ENCODE measurements at regions not wholly inside any gene's neighbourhood (a gene's known extent, or its start where the extent isn't known, plus 50 kb on each side); places are given as distances from the start of the nearest gene placed in this dataset.

DNA sequence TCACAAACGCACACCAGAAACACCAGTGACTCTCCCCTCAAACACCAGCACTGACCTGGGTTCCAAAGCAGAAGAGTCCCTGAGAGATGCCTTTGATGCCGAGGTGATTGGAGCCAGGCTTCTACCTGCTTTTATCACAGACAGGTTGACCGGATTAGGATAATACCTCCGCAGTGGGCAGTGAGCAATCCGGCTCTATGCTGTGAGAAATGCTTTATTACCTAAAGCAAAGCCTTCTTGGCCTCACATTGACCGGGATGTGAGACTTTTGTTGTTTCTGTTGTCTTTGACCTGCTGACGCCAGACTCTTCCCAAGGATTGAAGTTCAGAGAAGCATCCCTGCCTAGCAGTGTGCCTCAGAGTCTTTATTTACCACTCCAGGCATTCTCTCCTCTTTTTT, 320.3 kb upstream of the CLINT1 start:
- H3K4me3 ChIP-seq (replicated peaks in 1 of 4; ENCODE audit: control extremely low read depth in 1 of 4, insufficient read depth in 1 of 4, low read depth in 3 of 4, low read length in 4 of 4): no peak overlapping the region
- H3K4me2 ChIP-seq (ENCODE audit: extremely low read depth, insufficient read depth, low read length): no peak overlapping the region
- no peak for DNase-seq (ENCODE audit: low read depth in 2 of 2)
- H3K27ac ChIP-seq (ENCODE audit: insufficient read depth, low read length): no peak overlapping the region
- no peaks in the 10 kb centered on the region for H3K36me3 ChIP-seq (ENCODE audit: control insufficient read depth, insufficient read depth, low read length)
- H3K79me2 ChIP-seq (ENCODE audit: control insufficient read depth, insufficient read depth, low read length): no peaks in the 10 kb centered on the region
- no peaks in the 10 kb centered on the region for H4K20me1 ChIP-seq (ENCODE audit: control insufficient read depth, extremely low read depth, insufficient read depth, low read length)
- no peaks in the 10 kb centered on the region for H3K9me3 ChIP-seq (ENCODE audit: control insufficient read depth, insufficient read depth, low read depth, low read length)
- no peak for TF ChIP-seq EZH2 (IDR thresholded peaks at IDR 0.05; ENCODE audit: low read length, missing control alignments)
- TF ChIP-seq, protein P1, sequence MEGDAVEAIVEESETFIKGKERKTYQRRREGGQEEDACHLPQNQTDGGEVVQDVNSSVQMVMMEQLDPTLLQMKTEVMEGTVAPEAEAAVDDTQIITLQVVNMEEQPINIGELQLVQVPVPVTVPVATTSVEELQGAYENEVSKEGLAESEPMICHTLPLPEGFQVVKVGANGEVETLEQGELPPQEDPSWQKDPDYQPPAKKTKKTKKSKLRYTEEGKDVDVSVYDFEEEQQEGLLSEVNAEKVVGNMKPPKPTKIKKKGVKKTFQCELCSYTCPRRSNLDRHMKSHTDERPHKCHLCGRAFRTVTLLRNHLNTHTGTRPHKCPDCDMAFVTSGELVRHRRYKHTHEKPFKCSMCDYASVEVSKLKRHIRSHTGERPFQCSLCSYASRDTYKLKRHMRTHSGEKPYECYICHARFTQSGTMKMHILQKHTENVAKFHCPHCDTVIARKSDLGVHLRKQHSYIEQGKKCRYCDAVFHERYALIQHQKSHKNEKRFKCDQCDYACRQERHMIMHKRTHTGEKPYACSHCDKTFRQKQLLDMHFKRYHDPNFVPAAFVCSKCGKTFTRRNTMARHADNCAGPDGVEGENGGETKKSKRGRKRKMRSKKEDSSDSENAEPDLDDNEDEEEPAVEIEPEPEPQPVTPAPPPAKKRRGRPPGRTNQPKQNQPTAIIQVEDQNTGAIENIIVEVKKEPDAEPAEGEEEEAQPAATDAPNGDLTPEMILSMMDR (conservative IDR thresholded peaks at IDR 0.05 in 1 of 2, IDR thresholded peaks at IDR 0.05 in 1 of 2; ENCODE audit: low read depth in 1 of 2, low read length in 2 of 2): no peak
- peaks cover 2% of the 10 kb centered on the region for H3K4me1 ChIP-seq (ENCODE audit: control insufficient read depth, extremely low read depth, insufficient read depth, low read length)
- H3K9ac ChIP-seq (ENCODE audit: insufficient read depth, low read length): no peak overlapping the region
- no peaks in the 10 kb centered on the region for H3K27me3 ChIP-seq (ENCODE audit: control insufficient read depth, insufficient read depth, low read length)
- H2AFZ ChIP-seq (ENCODE audit: low read length): no peak overlapping the region

DNA sequence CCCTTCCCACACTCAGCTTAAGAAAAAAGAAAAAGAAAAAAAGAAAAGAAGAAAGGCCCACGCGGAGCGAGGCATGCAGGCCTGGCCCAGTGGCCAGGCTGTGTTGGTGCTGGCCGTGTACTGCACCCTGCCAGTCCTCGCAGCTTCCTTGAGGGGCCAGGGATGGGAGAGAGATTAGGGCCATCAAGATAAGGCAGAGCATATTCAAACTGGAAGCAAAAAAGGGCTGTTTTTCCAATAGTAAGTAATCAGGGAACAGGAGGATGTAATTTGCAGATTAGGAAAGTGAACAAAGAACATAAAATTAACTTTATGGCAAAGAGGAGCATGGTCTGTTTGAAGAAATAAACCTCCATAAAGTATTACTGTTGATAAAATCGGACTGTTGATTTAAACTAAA, 319.6 kb upstream of the CLINT1 start:
- Histone ChIP-seq H3K4me3 (replicated peaks in 1 of 4; ENCODE audit: control extremely low read depth in 1 of 4, insufficient read depth in 1 of 4, low read depth in 3 of 4, low read length in 4 of 4) (no peak overlapping the region), H3K79me2 (ENCODE audit: control insufficient read depth, insufficient read depth, low read length) (no peaks in the 10 kb centered on the region), H3K9ac (ENCODE audit: insufficient read depth, low read length) (no peak overlapping the region), H3K4me1 (ENCODE audit: control insufficient read depth, extremely low read depth, insufficient read depth, low read length) (peaks cover 2% of the 10 kb centered on the region), H2AFZ (ENCODE audit: low read length) (no peak overlapping the region), H3K27ac (ENCODE audit: insufficient read depth, low read length) (no peak overlapping the region), H3K36me3 (ENCODE audit: control insufficient read depth, insufficient read depth, low read length) (no peaks in the 10 kb centered on the region), H4K20me1 (ENCODE audit: control insufficient read depth, extremely low read depth, insufficient read depth, low read length) (no peaks in the 10 kb centered on the region), H3K9me3 (ENCODE audit: control insufficient read depth, insufficient read depth, low read depth, low read length) (no peaks in the 10 kb centered on the region), H3K27me3 (ENCODE audit: control insufficient read depth, insufficient read depth, low read length) (no peaks in the 10 kb centered on the region), H3K4me2 (ENCODE audit: extremely low read depth, insufficient read depth, low read length) (no peak overlapping the region)
- no peak for DNase-seq (ENCODE audit: low read depth in 2 of 2)
- no peak for TF ChIP-seq EZH2 (IDR thresholded peaks at IDR 0.05; ENCODE audit: low read length, missing control alignments)
- TF ChIP-seq, protein P1 (conservative IDR thresholded peaks at IDR 0.05 in 1 of 2, IDR thresholded peaks at IDR 0.05 in 1 of 2; ENCODE audit: low read depth in 1 of 2, low read length in 2 of 2): no peak

DNA sequence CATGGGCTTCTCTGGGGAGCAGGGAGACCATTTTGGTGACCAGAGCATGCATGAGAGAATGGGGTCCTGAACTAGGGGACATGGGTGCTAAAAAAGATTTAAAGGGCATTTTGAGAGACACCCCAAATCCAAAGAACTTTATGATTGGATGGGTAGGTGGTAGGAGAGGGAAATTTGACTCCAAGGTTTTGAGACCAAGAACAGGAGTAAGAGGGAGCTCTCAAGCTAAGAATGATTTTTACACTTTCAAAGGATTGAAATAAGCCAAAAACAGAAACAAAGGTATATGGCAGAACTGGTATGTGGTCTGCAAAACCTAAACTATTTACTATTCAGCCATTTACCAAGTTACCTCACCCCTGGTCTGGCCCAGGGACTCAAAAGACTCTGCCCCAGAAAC, 318.2 kb upstream of the CLINT1 start:
- Histone ChIP-seq H3K36me3 (ENCODE audit: control insufficient read depth, insufficient read depth, low read length) (no peaks in the 10 kb centered on the region), H3K4me2 (ENCODE audit: extremely low read depth, insufficient read depth, low read length) (no peak overlapping the region), H2AFZ (ENCODE audit: low read length) (no peak overlapping the region), H3K4me3 (replicated peaks in 1 of 4; ENCODE audit: control extremely low read depth in 1 of 4, insufficient read depth in 1 of 4, low read depth in 3 of 4, low read length in 4 of 4) (no peak overlapping the region), H3K27me3 (ENCODE audit: control insufficient read depth, insufficient read depth, low read length) (no peaks in the 10 kb centered on the region), H4K20me1 (ENCODE audit: control insufficient read depth, extremely low read depth, insufficient read depth, low read length) (no peaks in the 10 kb centered on the region), H3K27ac (ENCODE audit: insufficient read depth, low read length) (no peak overlapping the region), H3K9ac (ENCODE audit: insufficient read depth, low read length) (no peak overlapping the region), H3K79me2 (ENCODE audit: control insufficient read depth, insufficient read depth, low read length) (no peaks in the 10 kb centered on the region), H3K9me3 (ENCODE audit: control insufficient read depth, insufficient read depth, low read depth, low read length) (no peaks in the 10 kb centered on the region), H3K4me1 (ENCODE audit: control insufficient read depth, extremely low read depth, insufficient read depth, low read length) (peaks cover 2% of the 10 kb centered on the region)
- DNase-seq (ENCODE audit: low read depth in 2 of 2): no peak
- TF ChIP-seq EZH2 (IDR thresholded peaks at IDR 0.05; ENCODE audit: low read length, missing control alignments): no peak
